Thyroid gland (tissue), 4 donors: ENCODE measurements at regions not wholly inside any gene's neighbourhood (a gene's known extent, or its start where the extent isn't known, plus 50 kb on each side); places are given as distances from the start of the nearest gene placed in this dataset.

Experiments used
- DNase-seq, 2 donors: peaks; one replicate each; pipeline ENCODE4 v3.0.0-alpha.2; 2019
- H3K27ac ChIP-seq, 3 donors: fragments of 200-600 bp; sonication (generic); 1 replicate in 2 of 3; 2 replicates in 1 of 3; pipeline ENCODE4 v1.5.1; 2016 to 2019; ENCODE audit warnings: mild to moderate bottlenecking in 1 of 3, moderate library complexity in 1 of 3
- H3K27me3 ChIP-seq: fragments of 200-600 bp; sonication (generic); one replicate; pipeline ENCODE4 v1.5.1; 2019
- H3K36me3 ChIP-seq, 2 donors: fragments of 200-600 bp; sonication (generic); one replicate each; pipeline ENCODE4 v1.5.1; 2016 to 2019
- H3K4me1 ChIP-seq, 2 donors: fragments of 200-600 bp; sonication (generic); one replicate each; pipeline ENCODE4 v1.5.1; 2017 to 2019
- H3K4me3 ChIP-seq, 3 donors: fragments of 200-600 bp; sonication (generic); replicated peaks in 1 of 3; 1 replicate in 2 of 3; 2 replicates in 1 of 3; pipeline ENCODE4 v1.5.1; 2016; ENCODE audit warnings: mild to moderate bottlenecking in 1 of 3
- H3K9me3 ChIP-seq: fragments of 200-600 bp; sonication (generic); one replicate; pipeline ENCODE4 v1.5.1; 2017
- CTCF ChIP-seq, 6 experiments: fragments of 200-600 bp in 3 of 6; fragments of 450-650 bp in 3 of 6; sonication (generic) in 3 of 6; IDR thresholded peaks; one replicate each; pipeline ENCODE4 v1.5.1; 2016 to 2019; ENCODE audit warnings: antibody characterized with exemption in 6 of 6, mild to moderate bottlenecking in 2 of 6, inconsistent platforms in 1 of 6, moderate library complexity in 1 of 6
- POLR2A ChIP-seq, 2 donors: fragments of 450-650 bp; IDR thresholded peaks; one replicate each; pipeline ENCODE4 v1.6.1; 2017; ENCODE audit warnings: antibody characterized with exemption in 2 of 2, mild to moderate bottlenecking in 2 of 2, moderate library complexity in 1 of 2
- WGBS, 2 donors: methylation state at CpG; one replicate each; pipeline ENCODE4 v1.1.5; 2017; 5-methylcytosine and 5-hydroxymethylcytosine counted together
- intact Hi-C: fragments of 100-400 bp; cut with DNase I; formaldehyde crosslinking; loops from one replicate; pipeline ENCODE4 v1.15.1; 2023

GRCh38 chr17:77022766-77023165, 118.0 kb upstream of the SEC14L1 start:
- no peak for DNase-seq
- Histone ChIP-seq H3K27ac (no peak overlapping the region), H3K4me3 (no peak overlapping the region), H3K36me3 (no peaks in the 10 kb centered on the region), H3K9me3 (no peaks in the 10 kb centered on the region), H3K4me1 (no peaks in the 10 kb centered on the region), H3K27me3 (no peaks in the 10 kb centered on the region)
- TF ChIP-seq CTCF (IDR thresholded peaks at IDR 0.05): no peak
- no peak for TF ChIP-seq POLR2A (IDR thresholded peaks at IDR 0.05)
- whole genome bisulfite sequencing, 2 donors: 66 to 71% methylated on average over 2 of the region's 2 CpGs
- intact Hi-C loops: no loop called here

- H3K27me3 ChIP-seq: no peaks in the 10 kb centered on the region
- no peaks in the 10 kb centered on the region for H3K36me3 ChIP-seq
- TF ChIP-seq CTCF (IDR thresholded peaks at IDR 0.05) (no peak), POLR2A (IDR thresholded peaks at IDR 0.05) (no peak)
- H3K4me1 ChIP-seq: no peaks in the 10 kb centered on the region
- no peak overlapping the region for H3K4me3 ChIP-seq
- intact Hi-C loops: no loop called here
- 74 to 83% methylated on average over 2 of the region's 2 CpGs for WGBS, 2 donors
- H3K27ac ChIP-seq: no peak overlapping the region
- DNase-seq: no peak
- no peaks in the 10 kb centered on the region for H3K9me3 ChIP-seq
Observed at GRCh38 chr17:77025781-77026180, 115.0 kb upstream of the SEC14L1 start.

GRCh38 chr17:77027271-77027889, 113.4 kb upstream of the SEC14L1 start:
- H3K27me3 ChIP-seq: no peaks in the 10 kb centered on the region
- H3K4me1 ChIP-seq: no peaks in the 10 kb centered on the region
- no peak for DNase-seq
- intact Hi-C loops: no loop called here
- no peaks in the 10 kb centered on the region for H3K36me3 ChIP-seq
- WGBS, 2 donors: 49 to 54% methylated on average over 3 of the region's 3 CpGs
- TF ChIP-seq CTCF (IDR thresholded peaks at IDR 0.05) (no peak), POLR2A (IDR thresholded peaks at IDR 0.05) (no peak)
- H3K27ac ChIP-seq: no peak overlapping the region
- H3K4me3 ChIP-seq: no peak overlapping the region
- no peaks in the 10 kb centered on the region for H3K9me3 ChIP-seq

- 90% methylated on average over 8 of the region's 8 CpGs for WGBS, 2 donors
- intact Hi-C loops: no loop called here
- Histone ChIP-seq H3K36me3 (no peaks in the 10 kb centered on the region), H3K9me3 (no peaks in the 10 kb centered on the region), H3K4me1 (no peaks in the 10 kb centered on the region), H3K4me3 (no peak overlapping the region), H3K27ac (no peak overlapping the region), H3K27me3 (no peaks in the 10 kb centered on the region)
- TF ChIP-seq POLR2A (IDR thresholded peaks at IDR 0.05) (no peak), CTCF (IDR thresholded peaks at IDR 0.05) (no peak)
- no peak for DNase-seq
Observed at GRCh38 chr17:77028900-77029299, 111.9 kb upstream of the SEC14L1 start.

GRCh38 chr17:77032929-77033328, 107.8 kb upstream of the SEC14L1 start:
- intact Hi-C loops: no loop called here
- Histone ChIP-seq H3K4me3 (no peak overlapping the region), H3K36me3 (no peaks in the 10 kb centered on the region), H3K27me3 (no peaks in the 10 kb centered on the region), H3K4me1 (no peaks in the 10 kb centered on the region), H3K9me3 (no peaks in the 10 kb centered on the region), H3K27ac (no peak overlapping the region)
- TF ChIP-seq POLR2A (IDR thresholded peaks at IDR 0.05) (no peak), CTCF (IDR thresholded peaks at IDR 0.05) (no peak)
- 83 to 86% methylated on average over 4 of the region's 4 CpGs for WGBS, 2 donors
- no peak for DNase-seq
